ENCODE measurements at regions not wholly inside any gene's neighbourhood (a gene's known extent, or its start where the extent isn't known, plus 50 kb on each side); places are given as distances from the start of the nearest gene placed in this dataset.
"Not testable (repeated sequence)": the region's sequence is repeated elsewhere in the genome, so short reads cannot be mapped to it uniquely, and the experiment has no call there.

GRCh38 chr10:64369885-64370773 lies 848.9 kb downstream of the REEP3 start:
- DNase-seq (ENCODE audit: extremely low read depth in 1 of 2, low read depth in 1 of 2) = no peak

GRCh38 chr10:64374346-64374745 lies 853.1 kb downstream of the REEP3 start:
- DNase-seq (ENCODE audit: extremely low read depth in 1 of 2, low read depth in 1 of 2) = no peak

GRCh38 chr10:64376167-64376566 lies 855.0 kb downstream of the REEP3 start:
- DNase-seq (ENCODE audit: extremely low read depth in 1 of 2, low read depth in 1 of 2) = no peak

- DNase-seq (ENCODE audit: extremely low read depth in 1 of 2, low read depth in 1 of 2) = no peak
Measured at GRCh38 chr10:64379898-64380297, 858.7 kb downstream of the REEP3 start.

GRCh38 chr10:64385355-64385754 lies 864.2 kb downstream of the REEP3 start:
- DNase-seq (ENCODE audit: extremely low read depth in 1 of 2, low read depth in 1 of 2) = no peak

GRCh38 chr10:64394744-64395143 lies 873.5 kb downstream of the REEP3 start:
- DNase-seq (ENCODE audit: extremely low read depth in 1 of 2, low read depth in 1 of 2) = no peak

- no peak for DNase-seq (ENCODE audit: extremely low read depth in 1 of 2, low read depth in 1 of 2)
Measured at GRCh38 chr10:64396105-64396708, 875.0 kb downstream of the REEP3 start.

GRCh38 chr10:64397125-64397524 lies 875.9 kb downstream of the REEP3 start:
- no peak for DNase-seq (ENCODE audit: extremely low read depth in 1 of 2, low read depth in 1 of 2)

- DNase-seq (ENCODE audit: extremely low read depth in 1 of 2, low read depth in 1 of 2) = no peak
Measured at GRCh38 chr10:64408391-64409183, 887.4 kb downstream of the REEP3 start.

- no peak for DNase-seq (ENCODE audit: extremely low read depth in 1 of 2, low read depth in 1 of 2)
Measured at GRCh38 chr10:64409349-64409748, 888.1 kb downstream of the REEP3 start.

- no peak for DNase-seq (ENCODE audit: extremely low read depth in 1 of 2, low read depth in 1 of 2)
Measured at GRCh38 chr10:64416011-64416410, 894.8 kb downstream of the REEP3 start.

GRCh38 chr10:64419461-64419860 lies 898.3 kb downstream of the REEP3 start:
- DNase-seq (ENCODE audit: extremely low read depth in 1 of 2, low read depth in 1 of 2) = no peak

GRCh38 chr10:64426745-64427144 lies 905.5 kb downstream of the REEP3 start:
- DNase-seq (ENCODE audit: extremely low read depth in 1 of 2, low read depth in 1 of 2) = no peak

- no peak for DNase-seq (ENCODE audit: extremely low read depth in 1 of 2, low read depth in 1 of 2)
Measured at GRCh38 chr10:64430690-64431323, 909.6 kb downstream of the REEP3 start.

- not testable (repeated sequence) for DNase-seq (ENCODE audit: extremely low read depth in 1 of 2, low read depth in 1 of 2)
Measured at GRCh38 chr10:64441872-64442271, 920.7 kb downstream of the REEP3 start.

- DNase-seq (ENCODE audit: extremely low read depth in 1 of 2, low read depth in 1 of 2) = no peak
Measured at GRCh38 chr10:64444163-64444562, 923.0 kb downstream of the REEP3 start.

- no peak for DNase-seq (ENCODE audit: extremely low read depth in 1 of 2, low read depth in 1 of 2)
Measured at GRCh38 chr10:64444564-64444963, 923.4 kb downstream of the REEP3 start.

- no peak for DNase-seq (ENCODE audit: extremely low read depth in 1 of 2, low read depth in 1 of 2)
Measured at GRCh38 chr10:64449603-64450002, 928.4 kb downstream of the REEP3 start.

- no peak for DNase-seq (ENCODE audit: extremely low read depth in 1 of 2, low read depth in 1 of 2)
Measured at GRCh38 chr10:64450312-64450711, 929.1 kb downstream of the REEP3 start.

- no peak for DNase-seq (ENCODE audit: extremely low read depth in 1 of 2, low read depth in 1 of 2)
Measured at GRCh38 chr10:64454962-64455361, 933.8 kb downstream of the REEP3 start.

- no peak for DNase-seq (ENCODE audit: extremely low read depth in 1 of 2, low read depth in 1 of 2)
Measured at GRCh38 chr10:64458306-64458705, 937.1 kb downstream of the REEP3 start.

Data from activated CD8-positive, alpha-beta memory T cell treated with anti-CD3 and anti-CD28 coated beads for 1 hour (primary cell).